GM21423 (cell line): ENCODE measurements at regions not wholly inside any gene's neighbourhood (a gene's known extent, or its start where the extent isn't known, plus 50 kb on each side); places are given as distances from the start of the nearest gene placed in this dataset.

ENCODE experiments used
- ATAC-seq: cut with Tn5 transposase; IDR thresholded peaks from one replicate; pipeline ENCODE4 v1.9.1; 2021; ENCODE audit warnings: mild to moderate bottlenecking, moderate library complexity; ENCODE audit not compliant: unreplicated experiment

- ATAC-seq, result no peak
Observed at GRCh38 chr16:63230421-63231040, 1194.3 kb upstream of the CDH8 start.

- no peak for ATAC-seq
Observed at GRCh38 chr16:63228259-63228658, 1192.0 kb upstream of the CDH8 start.

- no peak for ATAC-seq
Observed at GRCh38 chr16:63223851-63224250, 1187.6 kb upstream of the CDH8 start.

- no peak for ATAC-seq
Observed at GRCh38 chr16:63216696-63217423, 1180.6 kb upstream of the CDH8 start.

GRCh38 chr16:63201851-63202250 lies 1165.6 kb upstream of the CDH8 start:
- ATAC-seq, result no peak

GRCh38 chr16:63200940-63201339 lies 1164.7 kb upstream of the CDH8 start:
- ATAC-seq, result no peak

- no peak for ATAC-seq
Observed at GRCh38 chr16:63195336-63195735, 1159.1 kb upstream of the CDH8 start.

GRCh38 chr16:63192980-63193379 lies 1156.7 kb upstream of the CDH8 start:
- no peak for ATAC-seq

- ATAC-seq, result no peak
Observed at GRCh38 chr16:63188086-63188771, 1152.0 kb upstream of the CDH8 start.

GRCh38 chr16:63187638-63188037 lies 1151.4 kb upstream of the CDH8 start:
- ATAC-seq, result no peak

GRCh38 chr16:63185235-63185780 lies 1149.1 kb upstream of the CDH8 start:
- no peak for ATAC-seq

- no peak for ATAC-seq
Observed at GRCh38 chr16:63183743-63184142, 1147.5 kb upstream of the CDH8 start.

- no peak for ATAC-seq
Observed at GRCh38 chr16:63175313-63175712, 1139.1 kb upstream of the CDH8 start.

GRCh38 chr16:63174801-63175200 lies 1138.6 kb upstream of the CDH8 start:
- no peak for ATAC-seq

- ATAC-seq, result no peak
Observed at GRCh38 chr16:63171545-63171944, 1135.3 kb upstream of the CDH8 start.

- ATAC-seq, result no peak
Observed at GRCh38 chr16:63169100-63169499, 1132.9 kb upstream of the CDH8 start.

GRCh38 chr16:63157818-63158217 lies 1121.6 kb upstream of the CDH8 start:
- ATAC-seq, result no peak

- ATAC-seq, result no peak
Observed at GRCh38 chr16:63146251-63146650, 1110.0 kb upstream of the CDH8 start.

- no peak for ATAC-seq
Observed at GRCh38 chr16:63145411-63145810, 1109.2 kb upstream of the CDH8 start.

- no peak for ATAC-seq
Observed at GRCh38 chr16:63135069-63135468, 1098.8 kb upstream of the CDH8 start.

GRCh38 chr16:63131503-63131902 lies 1095.3 kb upstream of the CDH8 start:
- ATAC-seq, result no peak

- no peak for ATAC-seq
Observed at GRCh38 chr16:63130942-63131341, 1094.7 kb upstream of the CDH8 start.
